Upper lobe of left lung (tissue), 4 donors: ENCODE measurements at regions not wholly inside any gene's neighbourhood (a gene's known extent, or its start where the extent isn't known, plus 50 kb on each side); places are given as distances from the start of the nearest gene placed in this dataset.

Source experiments
- CTCF ChIP-seq, 6 experiments: fragments of 450-650 bp in 4 of 6; fragments of 200-600 bp in 2 of 6; sonication (generic) in 2 of 6; IDR thresholded peaks; one replicate each; pipeline ENCODE4 v1.5.1; 2016 to 2019; ENCODE audit warnings: antibody characterized with exemption in 6 of 6
- POLR2A ChIP-seq, 4 donors: fragments of 450-650 bp; IDR thresholded peaks; one replicate each; pipeline ENCODE4 v1.5.1; 2016 to 2017; ENCODE audit warnings: antibody characterized with exemption in 4 of 4, mild to moderate bottlenecking in 2 of 4

GRCh38 chr1:37239225-37239740 lies 205.0 kb upstream of the GRIK3 start:
- TF ChIP-seq CTCF (IDR thresholded peaks at IDR 0.05), result no peak
- no peak for TF ChIP-seq POLR2A (IDR thresholded peaks at IDR 0.05)
